Osteocyte (in vitro differentiated cells): ENCODE measurements at regions not wholly inside any gene's neighbourhood (a gene's known extent, or its start where the extent isn't known, plus 50 kb on each side); places are given as distances from the start of the nearest gene placed in this dataset.
A peak's percentile ranks its signal among the peaks of the same experiment; 100 is the strongest.

Source experiments
- DNase-seq: peaks from one replicate; pipeline ENCODE4 v3.0.0; 2021; ENCODE audit warnings: mixed read lengths; ENCODE audit not compliant: unreplicated experiment; ENCODE audit errors: extremely low spot score
- H3K27ac Mint-ChIP-seq: one replicate; pipeline ENCODE4 v1.8.0; 2021; ENCODE audit warnings: mild to moderate bottlenecking, mixed read lengths; ENCODE audit not compliant: unreplicated experiment
- H3K27me3 Mint-ChIP-seq: one replicate; pipeline ENCODE4 v1.8.0; 2021; ENCODE audit warnings: mixed read lengths; ENCODE audit not compliant: unreplicated experiment
- H3K36me3 Mint-ChIP-seq: one replicate; pipeline ENCODE4 v1.8.0; 2021; ENCODE audit warnings: mixed read lengths; ENCODE audit not compliant: unreplicated experiment
- H3K4me1 Mint-ChIP-seq: one replicate; pipeline ENCODE4 v1.8.0; 2021; ENCODE audit warnings: mixed read lengths; ENCODE audit not compliant: unreplicated experiment
- H3K4me3 Mint-ChIP-seq: one replicate; pipeline ENCODE4 v1.8.0; 2021; ENCODE audit warnings: mild to moderate bottlenecking, moderate library complexity, mixed read lengths; ENCODE audit not compliant: unreplicated experiment
- H3K9me3 Mint-ChIP-seq: one replicate; pipeline ENCODE4 v1.8.0; 2021; ENCODE audit warnings: mixed read lengths; ENCODE audit not compliant: unreplicated experiment
- CTCF ChIP-seq: fragments of 200-600 bp; sonication (generic); IDR thresholded peaks from 2 replicates; pipeline ENCODE4 v1.5.0; 2021; ENCODE audit warnings: antibody characterized with exemption, mild to moderate bottlenecking, moderate library complexity

GRCh38 chr1:29686012-29686930 is 449.9 kb downstream of the PTPRU start:
- Mint-ChIP-seq H3K27me3 (peaks cover 8% of the 10 kb centered on the region), H3K4me3 (no peak overlapping the region), H3K9me3 (no peaks in the 10 kb centered on the region), H3K4me1 (peaks cover 14% of the 10 kb centered on the region), H3K36me3 (no peaks in the 10 kb centered on the region), H3K27ac (no peak overlapping the region)
- peak; percentile 75 for DNase-seq
- no peak for TF ChIP-seq CTCF

- Mint-ChIP-seq H3K4me1 (peaks cover 14% of the 10 kb centered on the region), H3K27ac (no peak overlapping the region), H3K36me3 (no peaks in the 10 kb centered on the region), H3K27me3 (peaks cover 4% of the 10 kb centered on the region), H3K4me3 (no peak overlapping the region), H3K9me3 (no peaks in the 10 kb centered on the region)
- peak; percentile 46 for DNase-seq
- no peak for TF ChIP-seq CTCF
These were observed 449.1 kb downstream of the PTPRU start for GRCh38 chr1:29685387-29685786.

DNA sequence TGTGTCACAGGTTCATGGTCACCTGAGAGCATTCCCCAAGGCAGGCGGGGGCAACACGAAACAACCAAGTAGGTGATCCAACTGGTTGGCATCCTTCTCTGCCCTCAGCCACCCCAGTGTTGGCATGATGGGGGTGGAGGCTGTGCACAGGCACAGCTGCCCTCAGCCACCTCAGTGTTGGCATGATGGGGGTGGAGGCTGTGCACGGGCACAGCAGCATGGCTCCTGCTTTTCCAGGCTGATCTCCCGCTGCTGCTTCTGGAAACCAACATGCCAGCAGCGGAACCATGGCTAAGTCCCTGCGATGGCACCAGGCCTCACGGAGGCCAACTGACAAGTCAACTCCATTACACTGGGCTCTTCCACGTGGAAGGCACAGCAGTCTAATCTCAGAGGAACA is 447.8 kb downstream of the PTPRU start:
- no peak overlapping the region for H3K4me3 Mint-ChIP-seq
- H3K36me3 Mint-ChIP-seq = no peaks in the 10 kb centered on the region
- no peaks in the 10 kb centered on the region for H3K27me3 Mint-ChIP-seq
- peaks cover 14% of the 10 kb centered on the region for H3K4me1 Mint-ChIP-seq
- H3K27ac Mint-ChIP-seq = no peak overlapping the region
- no peak for TF ChIP-seq CTCF
- peak; percentile 66 for DNase-seq
- H3K9me3 Mint-ChIP-seq = no peaks in the 10 kb centered on the region

DNA sequence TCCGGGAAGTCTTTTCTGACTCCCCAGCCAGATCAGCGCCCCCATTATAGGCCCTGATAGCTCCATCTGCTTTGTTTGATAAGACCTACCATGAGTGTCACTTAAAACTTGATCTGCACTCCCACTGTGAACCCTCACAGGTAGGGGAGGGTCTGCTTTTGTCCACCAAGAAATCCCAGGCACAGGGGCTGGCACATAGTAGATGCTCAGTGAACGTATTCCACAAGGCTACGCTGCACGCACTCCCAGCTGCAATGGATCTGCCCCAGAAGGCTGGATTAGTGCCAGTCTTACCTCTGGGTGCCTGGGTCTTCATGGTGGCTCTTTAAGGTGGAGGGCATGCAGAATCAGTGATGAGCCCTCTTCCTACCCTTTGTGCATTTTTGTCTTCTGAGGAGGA is 447.1 kb downstream of the PTPRU start:
- DNase-seq = no peak
- Mint-ChIP-seq H3K27ac (no peak overlapping the region), H3K36me3 (no peaks in the 10 kb centered on the region), H3K9me3 (no peaks in the 10 kb centered on the region), H3K27me3 (no peaks in the 10 kb centered on the region), H3K4me3 (no peak overlapping the region), H3K4me1 (peaks cover 10% of the 10 kb centered on the region)
- TF ChIP-seq CTCF = no peak

DNA sequence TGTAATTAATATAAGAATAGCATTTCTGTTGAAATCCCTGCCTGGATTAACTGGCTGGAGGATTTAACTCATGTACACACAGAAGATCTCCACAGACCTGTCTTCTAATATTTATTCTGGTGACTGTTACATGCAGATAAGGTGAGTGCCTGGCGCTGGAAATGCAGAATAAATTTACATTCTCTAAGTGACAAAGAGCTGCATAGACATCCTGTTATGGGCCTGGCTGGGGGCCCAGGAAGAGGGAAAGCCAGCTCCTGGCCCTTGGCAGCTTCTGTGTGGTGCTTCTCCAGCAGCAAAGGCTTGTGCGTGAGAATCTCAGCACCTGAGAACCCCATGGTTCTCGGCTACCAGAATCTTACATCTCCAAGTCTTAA is 446.6 kb downstream of the PTPRU start:
- H3K4me1 Mint-ChIP-seq = peaks cover 5% of the 10 kb centered on the region
- H3K9me3 Mint-ChIP-seq = no peaks in the 10 kb centered on the region
- peak; percentile 66 for DNase-seq
- no peaks in the 10 kb centered on the region for H3K36me3 Mint-ChIP-seq
- no peak for TF ChIP-seq CTCF
- H3K27me3 Mint-ChIP-seq = no peaks in the 10 kb centered on the region
- H3K27ac Mint-ChIP-seq = no peak overlapping the region
- no peak overlapping the region for H3K4me3 Mint-ChIP-seq
